Prostate gland (tissue), 2 donors: ENCODE measurements at regions not wholly inside any gene's neighbourhood (a gene's known extent, or its start where the extent isn't known, plus 50 kb on each side); places are given as distances from the start of the nearest gene placed in this dataset.

ENCODE experiments used
- POLR2A ChIP-seq: fragments of 450-650 bp; IDR thresholded peaks from one replicate; pipeline ENCODE4 v1.6.1; 2016; ENCODE audit warnings: antibody characterized with exemption, mild to moderate bottlenecking
- TF ChIP-seq, protein P1 (sequence below), 4 experiments: fragments of 200-600 bp in 2 of 4; fragments of 450-650 bp in 2 of 4; sonication (generic) in 2 of 4; IDR thresholded peaks; 1 replicate in 3 of 4; 2 replicates in 1 of 4; pipeline ENCODE4 v1.5.1; 2016 to 2019; ENCODE audit warnings: antibody characterized with exemption in 4 of 4, mild to moderate bottlenecking in 2 of 4, moderate library complexity in 2 of 4

DNA sequence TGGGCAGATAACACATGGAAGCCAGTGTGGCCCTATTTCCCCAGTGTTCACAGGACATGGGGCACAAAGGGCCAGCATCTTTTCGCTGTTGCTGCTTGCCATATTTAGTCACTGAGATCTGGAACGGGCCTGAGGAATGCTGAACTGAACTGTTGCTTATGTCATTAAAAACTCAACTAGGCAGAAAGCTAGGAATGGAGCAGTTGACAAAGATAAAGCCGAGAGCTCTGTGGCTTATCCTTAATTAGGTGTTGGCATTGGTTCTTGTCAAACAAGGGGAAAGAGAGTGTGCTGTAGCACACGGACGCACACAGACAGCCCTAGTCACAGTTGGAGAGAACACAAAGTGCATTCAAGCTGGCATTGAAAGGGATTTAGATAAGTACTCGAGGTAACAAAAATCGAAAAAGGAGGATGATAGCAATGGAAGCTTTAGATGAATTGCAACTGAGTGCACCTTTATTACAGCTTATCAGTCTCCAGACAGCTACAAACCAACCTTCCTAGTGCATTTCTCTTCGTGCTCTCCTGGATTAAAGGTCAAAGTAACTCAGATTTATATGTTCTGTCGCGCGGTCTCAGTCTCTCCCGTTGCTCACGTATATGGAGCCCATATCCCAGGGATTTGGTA lies 450.2 kb upstream of the ZNF608 start:
- TF ChIP-seq POLR2A = no peak
- TF ChIP-seq, protein P1, sequence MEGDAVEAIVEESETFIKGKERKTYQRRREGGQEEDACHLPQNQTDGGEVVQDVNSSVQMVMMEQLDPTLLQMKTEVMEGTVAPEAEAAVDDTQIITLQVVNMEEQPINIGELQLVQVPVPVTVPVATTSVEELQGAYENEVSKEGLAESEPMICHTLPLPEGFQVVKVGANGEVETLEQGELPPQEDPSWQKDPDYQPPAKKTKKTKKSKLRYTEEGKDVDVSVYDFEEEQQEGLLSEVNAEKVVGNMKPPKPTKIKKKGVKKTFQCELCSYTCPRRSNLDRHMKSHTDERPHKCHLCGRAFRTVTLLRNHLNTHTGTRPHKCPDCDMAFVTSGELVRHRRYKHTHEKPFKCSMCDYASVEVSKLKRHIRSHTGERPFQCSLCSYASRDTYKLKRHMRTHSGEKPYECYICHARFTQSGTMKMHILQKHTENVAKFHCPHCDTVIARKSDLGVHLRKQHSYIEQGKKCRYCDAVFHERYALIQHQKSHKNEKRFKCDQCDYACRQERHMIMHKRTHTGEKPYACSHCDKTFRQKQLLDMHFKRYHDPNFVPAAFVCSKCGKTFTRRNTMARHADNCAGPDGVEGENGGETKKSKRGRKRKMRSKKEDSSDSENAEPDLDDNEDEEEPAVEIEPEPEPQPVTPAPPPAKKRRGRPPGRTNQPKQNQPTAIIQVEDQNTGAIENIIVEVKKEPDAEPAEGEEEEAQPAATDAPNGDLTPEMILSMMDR (IDR thresholded peaks at IDR 0.05) = no peak
